Ishikawa (cell line): ENCODE measurements at regions not wholly inside any gene's neighbourhood (a gene's known extent, or its start where the extent isn't known, plus 50 kb on each side); places are given as distances from the start of the nearest gene placed in this dataset.

Experiments used
- EP300 ChIP-seq: IDR thresholded peaks from 2 replicates; pipeline ENCODE4 v1.6.1; 2012; ENCODE audit warnings: borderline replicate concordance
- FOXM1 ChIP-seq: IDR thresholded peaks from 2 replicates; pipeline ENCODE4 v1.6.1; 2012; ENCODE audit warnings: low read depth, borderline replicate concordance
- NFIC ChIP-seq: IDR thresholded peaks from 2 replicates; pipeline ENCODE4 v1.6.1; 2012
- TCF12 ChIP-seq: IDR thresholded peaks from 2 replicates; pipeline ENCODE4 v1.6.1; 2012; ENCODE audit warnings: low read depth
- YY1 ChIP-seq: IDR thresholded peaks from 2 replicates; pipeline ENCODE4 v1.6.1; 2012; ENCODE audit warnings: low read depth
- ZBTB7A ChIP-seq: IDR thresholded peaks from 2 replicates; pipeline ENCODE4 v1.6.1; 2012; ENCODE audit warnings: low read depth

DNA sequence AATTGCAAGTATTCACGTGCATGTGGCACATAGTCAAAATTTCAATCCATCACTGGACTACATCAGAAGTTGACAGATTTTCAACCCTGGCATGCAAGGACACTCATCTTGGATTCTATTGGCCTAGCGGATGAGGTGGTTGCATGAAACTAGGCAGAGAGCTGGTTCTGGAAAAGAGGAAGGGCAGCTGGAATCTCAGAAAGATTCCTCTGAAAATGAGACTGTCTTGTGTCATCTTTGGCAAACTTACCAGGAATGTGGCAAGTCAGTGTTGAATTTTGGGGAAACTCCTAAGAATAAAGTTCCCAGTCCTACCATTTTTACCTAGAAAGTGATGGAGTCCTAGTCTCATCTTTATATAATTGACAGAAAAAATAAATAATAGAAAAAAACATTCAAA lies 384.3 kb upstream of the NR2F2 start:
- TF ChIP-seq NFIC (no peak), YY1 (no peak), ZBTB7A (no peak), FOXM1 (no peak), EP300 (no peak), TCF12 (no peak)
